Right ventricle myocardium superior (tissue), 1 donor: ENCODE measurements at regions not wholly inside any gene's neighbourhood (a gene's known extent, or its start where the extent isn't known, plus 50 kb on each side); places are given as distances from the start of the nearest gene placed in this dataset.
"Not testable (repeated sequence)": the region's sequence is repeated elsewhere in the genome, so short reads cannot be mapped to it uniquely, and the experiment has no call there.

Experiments used
- ATAC-seq: fragments of 200-7000 bp; cut with Tn5 transposase; one replicate; pipeline ENCODE4 v1.9.1; 2020; ENCODE audit warnings: mild to moderate bottlenecking; ENCODE audit not compliant: poor library complexity
- DNase-seq: peaks from one replicate; pipeline ENCODE4 v3.0.0-alpha.2; 2020
- intact Hi-C: fragments of 100-400 bp; cut with DNase I; formaldehyde crosslinking; loops from one replicate; pipeline ENCODE4 v1.11.2; 2022
- donor health status: DM: no; HTN: yes; CAD: no; lungs with severe emphysema.

DNA sequence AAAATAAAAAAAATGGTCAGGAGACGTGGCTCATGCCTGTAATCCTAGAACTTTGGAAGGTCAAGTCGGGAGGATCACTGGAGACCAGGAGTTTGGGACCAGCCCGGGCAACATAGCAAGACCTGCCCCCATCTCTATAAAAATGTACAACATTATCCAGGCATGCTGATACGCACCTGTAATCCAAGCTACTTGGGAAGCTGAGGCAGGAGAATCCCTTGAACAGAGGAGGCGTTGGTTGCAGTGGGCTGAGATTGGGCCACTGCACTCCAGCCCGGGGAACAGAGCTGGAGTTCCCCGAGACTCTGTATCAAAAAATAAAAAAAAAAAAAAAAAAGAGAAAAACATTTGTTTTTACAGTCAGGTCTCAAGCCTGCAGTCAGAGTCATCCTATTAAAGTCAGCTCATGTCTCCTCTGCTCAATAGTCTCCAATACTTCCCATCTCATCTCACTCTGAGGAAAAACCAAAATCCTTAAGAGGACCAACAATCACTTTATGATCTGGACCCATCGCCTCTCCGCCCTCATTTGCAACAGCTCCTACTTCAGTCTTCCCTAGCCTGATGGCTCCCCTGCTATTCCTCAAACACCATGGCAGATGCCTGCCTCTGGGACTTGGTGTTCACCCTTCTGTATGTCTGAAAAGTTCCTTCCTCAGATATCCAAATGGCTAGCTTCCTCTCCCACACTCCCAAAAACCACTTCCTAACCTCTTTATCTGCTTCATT lies 4796.6 kb upstream of the OR11H1 start:
- peak; percentile 35 for DNase-seq
- ATAC-seq, intact Hi-C loops: not testable (repeated sequence)

DNA sequence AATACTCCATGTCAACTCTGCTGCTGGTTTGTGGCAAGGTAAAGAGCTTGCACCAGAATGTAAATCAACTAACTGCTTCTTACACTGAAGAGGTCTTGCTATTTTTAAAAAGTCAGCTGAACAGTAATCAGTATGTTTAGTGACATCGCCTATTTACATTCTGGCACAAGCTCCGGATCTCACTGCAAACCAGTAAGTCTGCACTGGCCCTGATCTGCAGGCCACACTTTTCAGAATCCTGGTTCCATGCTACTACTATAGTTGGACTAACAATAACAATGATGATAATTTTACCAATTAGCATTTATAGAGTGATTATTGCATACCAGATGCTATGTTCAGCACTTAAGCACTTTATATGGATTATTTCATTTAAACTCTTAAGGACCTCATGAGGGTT lies 4792.9 kb upstream of the OR11H1 start:
- DNase-seq, intact Hi-C loops: not testable (repeated sequence)
- peak; percentile 9 for ATAC-seq

DNA sequence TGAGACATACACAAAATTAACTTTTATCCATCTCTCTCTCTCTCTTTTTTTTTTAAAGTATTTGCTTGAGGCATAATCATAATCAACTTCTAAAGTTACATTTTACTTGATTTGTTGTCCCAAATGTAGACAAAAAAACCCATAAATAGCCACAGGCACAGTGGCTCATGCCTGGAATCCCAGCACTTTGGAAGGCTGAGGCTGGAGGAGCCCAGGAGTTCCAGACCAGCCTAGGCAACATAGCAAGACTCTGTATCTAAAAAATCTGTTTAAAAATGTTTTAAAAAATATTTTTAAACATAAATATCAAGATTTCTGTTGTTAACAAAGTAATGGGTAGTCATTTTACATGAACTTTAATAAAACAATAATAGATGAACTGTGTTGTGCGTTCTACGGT lies 4791.1 kb upstream of the OR11H1 start:
- ATAC-seq, intact Hi-C loops: not testable (repeated sequence)
- DNase-seq: peak; percentile 45

DNA sequence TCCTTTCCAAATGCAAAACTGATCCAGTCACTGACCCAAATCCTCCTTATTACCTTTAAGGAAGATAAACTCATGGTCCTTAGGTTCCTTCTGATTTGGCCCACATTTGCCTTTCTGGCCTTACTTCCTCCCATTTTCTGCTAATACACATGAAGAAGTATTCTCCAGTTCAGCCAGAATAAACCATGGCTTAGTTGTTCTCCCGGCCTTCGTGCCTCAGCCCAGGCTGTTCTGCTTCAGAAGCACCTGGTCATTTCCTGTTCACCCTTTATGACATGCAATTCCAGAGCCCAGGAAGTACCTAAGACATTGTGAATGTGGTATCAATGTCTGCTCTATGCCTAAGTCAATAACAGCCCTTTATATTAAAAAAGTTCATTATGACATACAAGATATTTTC lies 4790.1 kb upstream of the OR11H1 start:
- ATAC-seq, intact Hi-C loops, DNase-seq: not testable (repeated sequence)

DNA sequence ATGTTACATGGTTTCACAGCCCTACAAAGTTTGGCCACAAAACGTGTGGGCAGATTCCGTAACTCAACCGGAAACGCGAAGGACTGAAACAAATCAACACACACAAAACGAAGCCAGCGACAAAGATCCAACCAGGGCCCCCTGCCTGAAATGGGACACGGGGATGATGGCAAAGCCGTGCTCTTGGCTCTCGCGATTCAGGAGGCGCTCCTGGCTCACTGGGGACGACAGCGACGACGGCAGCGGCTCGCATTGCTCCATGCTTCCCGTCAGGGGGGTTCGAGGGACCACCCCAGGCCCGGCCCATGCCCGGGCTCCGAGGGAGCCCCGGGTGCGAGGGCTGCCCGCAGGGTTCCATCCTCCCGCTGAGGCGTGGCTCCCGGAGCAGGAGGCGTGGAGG lies 4786.8 kb upstream of the OR11H1 start:
- no peak for ATAC-seq
- intact Hi-C loops: no loop called here
- DNase-seq: peak; percentile 51

DNA sequence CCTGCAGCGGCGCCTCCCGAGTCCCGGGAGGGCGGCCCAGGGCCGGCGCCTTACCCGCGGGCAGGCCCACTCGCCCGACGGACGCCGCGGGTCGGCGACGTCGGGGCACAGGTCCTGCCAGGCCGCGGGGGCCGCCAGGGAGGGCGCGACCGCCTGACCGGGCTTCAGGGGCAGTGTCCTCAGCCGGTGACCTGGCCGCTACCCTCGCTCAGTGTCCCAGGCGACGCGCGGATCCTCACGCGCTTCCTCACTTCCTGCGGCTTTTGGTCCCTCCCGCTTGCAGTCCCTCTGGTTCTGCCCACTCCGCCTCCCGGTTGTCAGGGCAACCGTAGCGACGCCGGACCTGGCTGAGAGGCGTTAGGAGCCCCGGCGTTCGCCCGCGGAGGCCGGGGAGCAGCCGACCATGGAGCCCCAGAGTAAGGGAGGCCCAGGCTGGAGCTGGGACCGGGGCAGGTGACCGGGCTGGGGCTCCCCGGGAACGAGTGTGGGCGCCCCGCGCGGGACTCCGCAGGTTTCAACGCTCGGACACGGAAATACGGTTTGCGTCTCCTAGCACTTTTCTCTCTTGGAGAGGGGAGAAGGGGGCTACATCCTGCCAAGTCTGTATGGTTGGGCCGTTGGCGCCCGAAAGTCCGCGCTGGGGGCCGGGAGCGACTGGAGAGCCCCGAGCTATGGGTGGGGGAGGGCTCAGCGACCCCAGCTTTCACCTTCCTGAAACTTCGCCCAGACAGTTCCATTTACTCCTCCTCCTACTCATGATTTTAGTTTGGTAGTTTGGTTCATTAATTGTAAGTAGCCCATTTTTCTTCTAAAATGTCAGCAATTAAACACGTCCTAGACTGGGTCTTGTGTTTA lies 4786.0 kb upstream of the OR11H1 start:
- peak; percentile 33 for ATAC-seq
- intact Hi-C loops: not testable (repeated sequence)
- peak; percentile 62 for DNase-seq

DNA sequence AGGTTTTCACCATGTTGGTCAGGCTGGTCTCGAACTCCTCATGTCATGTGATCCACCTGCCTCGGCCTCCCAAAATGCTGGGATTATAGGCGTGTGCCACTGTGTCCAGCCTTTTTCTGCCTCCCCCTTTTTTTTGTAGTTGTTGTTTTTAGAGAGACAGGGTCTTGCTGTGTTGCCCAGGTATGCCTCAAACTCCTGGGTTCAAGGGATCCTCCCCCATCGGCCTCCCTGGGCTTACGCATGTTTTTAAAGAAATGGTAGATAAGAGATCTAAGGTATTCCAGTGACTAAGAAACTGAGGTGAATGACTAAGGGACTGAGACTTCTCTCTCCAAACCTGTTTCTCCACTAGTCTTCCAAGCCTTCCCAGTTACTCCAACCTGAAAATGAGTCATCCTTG lies 4781.6 kb upstream of the OR11H1 start:
- intact Hi-C loops: not testable (repeated sequence)

DNA sequence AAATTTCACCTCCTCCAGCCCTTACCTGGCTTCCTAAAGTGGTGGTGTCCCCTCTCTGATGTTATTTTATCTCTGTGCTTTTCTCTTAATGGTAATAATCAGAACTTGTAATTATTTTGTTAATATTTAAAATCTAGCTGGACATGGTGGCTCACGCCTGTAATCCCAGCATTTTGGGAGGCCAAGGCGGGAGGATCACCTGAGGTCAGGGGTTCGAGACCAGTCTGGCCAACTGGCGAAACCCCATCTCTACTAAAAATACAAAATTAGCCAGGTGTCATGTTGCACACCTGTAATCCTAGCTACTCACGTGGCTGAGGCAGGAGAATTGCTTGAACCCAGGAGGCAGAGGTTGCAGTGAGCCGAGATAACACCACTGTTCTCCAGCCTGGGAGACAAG lies 4780.8 kb upstream of the OR11H1 start:
- ATAC-seq, intact Hi-C loops, DNase-seq: not testable (repeated sequence)

More for the DNA sequence above, 4781.6 kb upstream of the OR11H1 start:
- not testable (repeated sequence) for ATAC-seq, DNase-seq

DNA sequence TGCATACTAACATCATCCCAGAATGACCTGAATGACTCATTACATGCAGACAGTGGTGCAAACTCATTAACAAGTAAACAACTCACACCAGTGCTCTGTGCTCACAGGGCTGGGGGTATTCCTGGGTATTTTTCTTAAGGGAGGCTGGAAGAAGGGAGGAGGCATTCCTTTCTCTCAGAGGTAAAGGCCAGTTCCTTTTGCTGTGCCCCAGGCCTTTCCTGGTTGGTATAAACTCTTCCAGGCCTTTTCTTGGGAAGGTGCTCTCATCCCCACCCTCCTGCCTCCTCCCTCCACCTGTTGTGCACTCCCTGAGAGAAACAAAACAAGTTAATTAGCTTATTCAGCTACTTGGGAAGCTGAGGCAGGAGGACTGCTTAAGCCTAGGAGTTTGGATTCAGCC lies 4779.2 kb upstream of the OR11H1 start:
- ATAC-seq, DNase-seq, intact Hi-C loops: not testable (repeated sequence)

DNA sequence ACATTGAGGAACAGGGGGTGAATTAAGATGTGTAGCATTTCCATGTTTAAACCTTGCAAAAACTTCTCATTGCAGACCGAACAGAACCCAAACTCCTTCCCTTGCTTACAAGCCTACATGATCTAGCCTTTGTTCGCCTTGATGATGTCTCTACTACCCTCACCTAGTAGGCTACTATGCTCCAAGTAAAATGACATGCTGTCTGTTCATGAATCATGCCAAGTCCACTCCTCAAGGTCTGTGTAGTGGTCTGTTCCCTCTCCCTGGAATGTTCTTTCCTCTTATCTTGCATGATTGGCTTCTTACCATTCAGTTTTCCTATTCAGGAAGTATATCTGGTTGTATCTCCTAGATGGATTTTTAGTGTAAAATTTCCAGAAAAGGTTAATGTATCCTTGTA lies 4778.6 kb upstream of the OR11H1 start:
- intact Hi-C loops, DNase-seq: not testable (repeated sequence)
- ATAC-seq: peak; percentile 43

DNA sequence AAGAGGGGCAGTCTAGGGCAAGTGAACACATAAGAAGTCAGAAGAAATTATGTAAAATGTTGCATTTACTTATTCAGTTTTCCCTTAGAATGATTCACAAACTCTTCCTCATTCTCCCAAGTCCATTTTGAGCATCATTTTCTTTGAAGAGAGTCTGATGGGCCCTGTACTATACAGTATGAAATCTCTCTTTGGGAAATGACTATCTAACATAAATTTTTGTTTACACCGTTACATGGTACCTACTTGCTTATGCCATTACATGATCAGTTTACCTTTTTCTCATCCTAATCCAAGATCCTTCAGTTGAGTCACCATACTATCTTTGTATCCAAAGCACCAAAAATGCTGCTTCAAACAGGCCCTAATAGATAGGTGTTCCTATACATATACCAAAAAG lies 4774.4 kb upstream of the OR11H1 start:
- DNase-seq, intact Hi-C loops: not testable (repeated sequence)
- ATAC-seq: peak; percentile 5

DNA sequence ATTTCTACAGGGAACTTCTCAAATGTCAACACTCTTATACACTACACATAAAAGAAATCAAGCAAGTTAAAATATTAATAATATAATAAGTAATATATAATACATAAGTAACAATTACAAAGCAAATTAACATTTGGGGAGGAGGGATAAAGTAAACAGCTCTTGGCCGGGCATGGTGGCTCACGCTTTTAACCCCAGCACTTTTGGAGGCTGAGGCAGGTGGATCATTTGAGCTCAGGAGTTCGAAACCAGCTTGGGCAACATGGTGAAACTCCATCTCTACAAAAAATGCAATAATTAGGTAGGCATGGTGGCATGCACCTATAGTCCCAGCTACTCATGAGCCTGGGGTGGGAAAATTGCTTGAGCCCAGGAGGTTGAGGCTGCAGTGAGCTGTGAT lies 4772.6 kb upstream of the OR11H1 start:
- DNase-seq, ATAC-seq, intact Hi-C loops: not testable (repeated sequence)

DNA sequence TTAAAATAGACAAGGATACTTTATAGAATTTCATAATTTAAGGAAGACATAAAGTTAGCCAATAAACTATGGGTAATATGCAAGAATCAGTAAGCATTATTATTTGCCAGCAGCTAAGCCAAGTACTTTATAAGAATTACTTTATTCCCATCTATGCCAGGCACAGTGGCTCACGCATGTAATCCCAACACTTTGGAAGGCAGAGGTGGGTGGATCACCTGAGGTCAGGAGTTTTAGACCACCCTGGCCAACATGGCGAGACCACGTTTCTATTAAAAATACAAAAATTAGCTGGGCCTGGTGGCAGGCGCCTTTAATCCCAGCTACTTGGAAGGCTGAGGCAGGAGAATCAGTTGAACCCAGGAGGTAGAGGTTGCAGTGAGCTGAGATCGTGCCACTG lies 4767.6 kb upstream of the OR11H1 start:
- intact Hi-C loops, DNase-seq: not testable (repeated sequence)
- ATAC-seq: peak; percentile 18

DNA sequence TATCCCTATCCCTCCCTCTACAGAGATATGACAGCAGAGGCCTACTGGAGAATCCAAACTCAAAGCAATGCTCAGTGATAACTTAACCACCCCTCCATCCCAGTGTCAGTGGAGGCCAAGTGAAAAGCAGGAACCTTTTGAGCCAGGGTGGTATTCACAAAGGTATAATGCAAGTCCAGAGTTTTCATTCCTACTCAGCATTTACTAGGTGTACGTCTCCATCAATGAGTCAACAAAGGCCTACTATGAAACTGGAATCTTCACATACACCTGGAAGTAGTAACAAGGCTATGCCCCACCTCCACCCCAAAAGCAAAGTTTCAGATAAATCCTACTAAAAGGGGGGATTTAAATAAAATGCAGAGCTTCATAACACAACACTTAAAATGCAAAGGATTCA lies 4761.7 kb upstream of the OR11H1 start:
- peak; percentile 15 for ATAC-seq
- DNase-seq, intact Hi-C loops: not testable (repeated sequence)

DNA sequence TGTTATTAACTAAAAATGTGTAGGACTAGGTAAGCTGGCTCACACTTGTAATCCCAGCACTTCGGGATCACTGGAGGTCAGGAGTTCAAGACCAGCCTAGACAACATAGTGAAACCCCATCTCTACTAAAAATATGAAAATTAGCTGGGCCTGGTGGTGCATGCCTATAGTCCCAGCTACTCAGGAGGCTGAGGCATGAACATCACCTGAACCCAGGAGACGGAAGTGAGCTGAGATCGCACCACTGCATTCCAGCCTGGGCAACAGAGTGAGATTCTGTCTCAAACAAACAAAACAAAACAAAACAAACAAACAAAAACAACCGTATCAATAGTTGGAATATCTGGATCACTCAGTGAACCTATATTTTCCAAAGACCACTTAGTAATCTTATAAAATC lies 4759.1 kb upstream of the OR11H1 start:
- ATAC-seq, intact Hi-C loops, DNase-seq: not testable (repeated sequence)

DNA sequence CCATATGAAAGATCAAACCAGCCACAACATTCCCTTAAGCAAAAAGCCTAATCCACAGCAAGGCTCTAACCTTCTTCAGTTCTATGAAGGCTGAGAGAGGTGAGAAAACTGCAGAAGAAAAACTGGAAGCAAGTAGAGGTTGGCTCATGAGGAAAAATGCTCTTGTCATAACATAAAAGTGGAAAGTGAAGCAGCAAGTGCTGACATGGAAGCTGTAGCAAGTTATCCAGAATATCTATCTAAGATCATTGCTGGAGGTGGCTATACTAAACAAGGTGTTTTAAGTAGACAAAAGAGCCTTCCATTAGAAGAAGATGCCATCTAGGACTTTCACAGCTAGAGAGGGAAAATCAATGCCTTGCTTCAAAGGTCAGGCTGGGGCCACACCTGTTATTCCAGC lies 4756.2 kb upstream of the OR11H1 start:
- DNase-seq, intact Hi-C loops: not testable (repeated sequence)
- ATAC-seq: peak; percentile 5

DNA sequence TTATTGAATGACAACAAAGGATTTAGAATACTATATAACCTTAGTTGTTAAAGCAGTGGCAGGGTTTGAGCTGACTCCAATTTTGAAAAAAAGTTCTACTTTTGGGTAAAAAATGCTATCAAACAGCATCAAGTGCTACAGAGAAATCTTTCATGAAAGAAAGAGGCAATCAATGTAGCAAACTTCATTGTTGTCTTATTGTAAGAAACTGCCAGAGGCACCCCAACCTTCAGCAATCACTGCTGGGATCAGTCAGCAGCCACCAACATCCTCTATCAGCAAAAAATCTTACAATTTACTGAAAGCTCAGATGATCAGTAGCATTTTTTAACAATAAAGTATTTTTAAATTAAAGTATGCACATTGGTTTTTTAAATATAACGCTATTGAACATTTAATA lies 4754.7 kb upstream of the OR11H1 start:
- DNase-seq, ATAC-seq, intact Hi-C loops: not testable (repeated sequence)

DNA sequence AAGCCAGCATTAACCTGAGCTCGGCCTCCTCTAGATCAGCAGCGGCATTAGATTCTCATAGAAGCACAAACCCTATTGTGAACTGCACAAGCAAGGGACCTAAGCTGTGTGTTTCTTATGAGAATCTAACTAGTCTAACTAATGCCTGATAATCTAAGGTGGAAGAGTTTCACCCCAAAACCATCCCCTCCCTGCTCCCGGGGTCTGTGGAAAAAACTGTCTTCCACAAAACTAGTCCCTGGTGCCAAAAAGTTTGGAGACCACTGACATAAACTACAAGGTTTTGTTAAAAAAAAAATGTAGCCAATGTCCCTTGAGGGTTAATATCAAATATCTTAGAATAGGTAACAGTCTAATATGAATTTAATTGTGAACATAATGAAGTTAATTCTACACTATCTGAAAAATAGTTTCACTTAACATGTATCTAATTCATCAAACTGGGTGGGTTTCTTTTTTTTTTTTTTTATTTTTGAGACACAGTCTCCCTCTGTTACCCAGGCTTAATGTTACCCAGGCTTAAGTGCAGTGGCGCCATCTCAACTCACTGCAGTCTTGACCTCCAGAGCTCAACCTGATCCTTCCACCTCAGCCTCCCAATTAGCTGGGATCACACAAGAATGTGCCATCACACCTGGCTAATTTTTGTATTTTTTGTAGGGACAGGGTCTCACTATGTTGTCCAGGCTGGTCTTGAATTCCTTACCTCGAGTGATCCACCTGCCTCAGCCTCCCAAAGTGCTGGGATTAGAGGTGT lies 4752.2 kb upstream of the OR11H1 start:
- DNase-seq, ATAC-seq, intact Hi-C loops: not testable (repeated sequence)

DNA sequence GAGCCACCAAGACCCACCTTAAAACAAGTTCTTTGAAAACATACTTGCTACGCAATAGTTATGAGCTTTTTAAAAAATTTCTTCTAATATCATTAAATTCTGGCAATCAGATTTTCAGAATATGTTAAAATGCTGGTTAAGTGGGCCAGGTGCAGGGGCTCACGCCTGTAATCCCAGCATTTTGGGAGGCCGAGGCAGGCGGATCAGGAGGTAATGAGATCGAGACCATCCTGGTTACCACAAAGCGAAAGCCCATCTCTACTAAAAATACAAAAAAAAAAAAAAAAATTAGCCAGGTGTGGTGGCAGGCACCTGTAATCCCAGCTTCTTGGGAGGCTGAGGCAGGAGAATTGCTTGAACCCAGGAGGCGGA lies 4751.6 kb upstream of the OR11H1 start:
- ATAC-seq, DNase-seq, intact Hi-C loops: not testable (repeated sequence)
